CD14-positive monocyte (primary cell): ENCODE measurements at regions not wholly inside any gene's neighbourhood (a gene's known extent, or its start where the extent isn't known, plus 50 kb on each side); places are given as distances from the start of the nearest gene placed in this dataset.
"Not testable (repeated sequence)": the region's sequence is repeated elsewhere in the genome, so short reads cannot be mapped to it uniquely, and the experiment has no call there.

Experiments
- DNase-seq, 3 donors: peaks; one replicate each; pipeline ENCODE4 v3.0.0-alpha.2; 2011 to 2022
- H2AFZ ChIP-seq: 2 replicates; pipeline ENCODE4 v1.6.0; 2012; ENCODE audit warnings: mild to moderate bottlenecking, low read depth, low read length, inconsistent platforms; ENCODE audit not compliant: insufficient read depth, poor library complexity, severe bottlenecking
- H3K27ac ChIP-seq, 2 donors: 1 replicate in 1 of 2; 2 replicates in 1 of 2; pipeline ENCODE4 v1.5.1; 2012 to 2013; ENCODE audit warnings: low read length in 2 of 2, control low read depth in 1 of 2, inconsistent platforms in 1 of 2, low read depth in 1 of 2, mild to moderate bottlenecking in 1 of 2
- H3K27me3 ChIP-seq, 2 donors: one replicate each; pipeline versions ENCODE4 v1.6.0 to v1.6.1; 2011 to 2013; ENCODE audit warnings: low read length in 2 of 2; ENCODE audit not compliant: control insufficient read depth in 2 of 2, insufficient read depth in 2 of 2
- H3K36me3 ChIP-seq, 2 donors: replicated peaks in 1 of 2; 1 replicate in 1 of 2; 2 replicates in 1 of 2; pipeline versions ENCODE4 v1.5.1 to v1.6.1; 2012 to 2013; ENCODE audit warnings: low read length in 2 of 2, control low read depth in 1 of 2, inconsistent platforms in 1 of 2, mild to moderate bottlenecking in 1 of 2; ENCODE audit not compliant: insufficient read depth in 2 of 2, control insufficient read depth in 1 of 2
- H3K4me1 ChIP-seq, 2 donors: 1 replicate in 1 of 2; 2 replicates in 1 of 2; pipeline versions ENCODE4 v1.5.1 to v1.6.1; 2012 to 2013; ENCODE audit warnings: low read length in 2 of 2, control low read depth in 1 of 2, inconsistent platforms in 1 of 2, mild to moderate bottlenecking in 1 of 2, moderate library complexity in 1 of 2; ENCODE audit not compliant: insufficient read depth in 2 of 2, control insufficient read depth in 1 of 2
- H3K4me2 ChIP-seq: replicated peaks from 2 replicates; pipeline ENCODE3; 2012; ENCODE audit warnings: low read length, moderate library complexity, mild to moderate bottlenecking; ENCODE audit not compliant: poor library complexity, severe bottlenecking; ENCODE audit errors: extremely low read depth
- H3K4me3 ChIP-seq, 3 experiments: fragments of 200-600 bp in 1 of 3; sonication (generic) in 1 of 3; replicated peaks in 1 of 3; 1 replicate in 2 of 3; 2 replicates in 1 of 3; pipeline ENCODE4 v1.5.1; 2011 to 2013; ENCODE audit warnings: low read length in 3 of 3, mild to moderate bottlenecking in 3 of 3, control low read depth in 2 of 3, low read depth in 2 of 3, inconsistent platforms in 1 of 3, moderate library complexity in 1 of 3
- H3K79me2 ChIP-seq: 2 replicates; pipeline ENCODE4 v1.6.0; 2012; ENCODE audit warnings: mild to moderate bottlenecking, control low read depth, inconsistent platforms, low read length, moderate library complexity; ENCODE audit not compliant: insufficient read depth
- H3K9ac ChIP-seq: 2 replicates; pipeline ENCODE4 v1.6.0; 2017; ENCODE audit warnings: low read length, mild to moderate bottlenecking; ENCODE audit not compliant: insufficient read depth, poor library complexity, severe bottlenecking
- H3K9me3 ChIP-seq, 2 donors: replicated peaks in 1 of 2; 1 replicate in 1 of 2; 2 replicates in 1 of 2; pipeline versions ENCODE4 v1.5.1 to v1.6.1; 2012 to 2013; ENCODE audit warnings: low read length in 2 of 2, control low read depth in 1 of 2; ENCODE audit not compliant: control insufficient read depth in 1 of 2, insufficient read depth in 1 of 2
- H4K20me1 ChIP-seq: 2 replicates; pipeline ENCODE4 v1.6.0; 2012; ENCODE audit warnings: mild to moderate bottlenecking, low read length, control low read depth, moderate library complexity; ENCODE audit not compliant: insufficient read depth
- H3K27ac Mint-ChIP-seq, 7 donors: one replicate each; pipeline ENCODE4 v1.8.0; 2020; ENCODE audit warnings: mild to moderate bottlenecking in 7 of 7, mixed read lengths in 7 of 7, moderate library complexity in 6 of 7, inconsistent platforms in 2 of 7
- H3K27me3 Mint-ChIP-seq, 3 donors: one replicate each; pipeline ENCODE4 v1.8.0; 2021 to 2022; ENCODE audit warnings: low read depth in 3 of 3, mild to moderate bottlenecking in 3 of 3, mixed read lengths in 3 of 3, moderate library complexity in 3 of 3, inconsistent platforms in 1 of 3
- H3K36me3 Mint-ChIP-seq, 2 donors: one replicate each; pipeline ENCODE4 v1.8.0; 2020; ENCODE audit warnings: mixed read lengths in 2 of 2, inconsistent platforms in 1 of 2, mild to moderate bottlenecking in 1 of 2
- H3K4me1 Mint-ChIP-seq: one replicate; pipeline ENCODE4 v1.8.0; 2020; ENCODE audit warnings: mild to moderate bottlenecking, mixed read lengths
- H3K4me3 Mint-ChIP-seq, 2 donors: one replicate each; pipeline ENCODE4 v1.8.0; 2020; ENCODE audit warnings: mild to moderate bottlenecking in 2 of 2, mixed read lengths in 2 of 2, moderate library complexity in 1 of 2
- H3K9me3 Mint-ChIP-seq, 7 donors: one replicate each; pipeline ENCODE4 v1.8.0; 2020 to 2022; ENCODE audit warnings: mixed read lengths in 7 of 7, mild to moderate bottlenecking in 6 of 7, moderate library complexity in 6 of 7, inconsistent platforms in 2 of 7
- WGBS: methylation state at CpG from one replicate; pipeline ENCODE4 v1.1.5; 2013; ENCODE audit warnings: missing lambda C conversion rate; ENCODE audit not compliant: insufficient coverage; 5-methylcytosine and 5-hydroxymethylcytosine counted together
- intact Hi-C, 2 donors: fragments of 100-400 bp; cut with micrococcal nuclease; formaldehyde crosslinking; loops; one replicate each; pipeline versions ENCODE4 v1.15.0 to v1.15.1; 2023

DNA sequence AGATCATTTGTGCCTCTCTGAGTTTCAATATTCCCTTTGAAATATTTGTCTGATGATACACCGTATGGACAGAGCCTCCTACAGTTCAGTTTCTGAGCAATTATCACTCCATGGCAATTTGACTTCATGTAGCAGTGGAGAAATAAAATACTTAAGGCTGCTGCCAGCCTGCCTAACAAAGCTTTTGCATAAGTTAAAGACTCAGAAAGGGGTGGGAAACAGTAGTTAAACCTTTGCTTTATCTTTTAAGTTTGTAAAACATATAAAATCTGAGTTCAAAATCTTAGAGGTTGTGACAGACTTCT is 161.7 kb downstream of the SPDYE17 start:
- H3K27me3 ChIP-seq, H3K9me3 Mint-ChIP-seq, H3K27ac ChIP-seq, intact Hi-C loops, H4K20me1 ChIP-seq, H3K4me2 ChIP-seq, H3K36me3 ChIP-seq, H3K4me3 Mint-ChIP-seq, H3K36me3 Mint-ChIP-seq, DNase-seq, H3K4me1 ChIP-seq, H3K79me2 ChIP-seq, H3K4me1 Mint-ChIP-seq, H3K9ac ChIP-seq, H3K9me3 ChIP-seq, H3K27me3 Mint-ChIP-seq, H3K4me3 ChIP-seq, H2AFZ ChIP-seq, H3K27ac Mint-ChIP-seq: not testable (repeated sequence)
- WGBS: no CpG with 5 or more reads among the region's 1 CpG

- H3K36me3 ChIP-seq, intact Hi-C loops, H3K4me3 Mint-ChIP-seq, H3K27ac Mint-ChIP-seq, H3K9ac ChIP-seq, H3K4me2 ChIP-seq, H3K27ac ChIP-seq, H2AFZ ChIP-seq, H3K36me3 Mint-ChIP-seq, H3K4me3 ChIP-seq, DNase-seq, H3K9me3 Mint-ChIP-seq, H3K79me2 ChIP-seq, H3K4me1 Mint-ChIP-seq, H3K27me3 ChIP-seq, H3K4me1 ChIP-seq, H3K9me3 ChIP-seq, H4K20me1 ChIP-seq, H3K27me3 Mint-ChIP-seq: not testable (repeated sequence)
- no CpG with 5 or more reads among the region's 4 CpGs for WGBS
These were observed 164.7 kb downstream of the SPDYE17 start for GRCh38 chr7:76867364-76867889.

DNA sequence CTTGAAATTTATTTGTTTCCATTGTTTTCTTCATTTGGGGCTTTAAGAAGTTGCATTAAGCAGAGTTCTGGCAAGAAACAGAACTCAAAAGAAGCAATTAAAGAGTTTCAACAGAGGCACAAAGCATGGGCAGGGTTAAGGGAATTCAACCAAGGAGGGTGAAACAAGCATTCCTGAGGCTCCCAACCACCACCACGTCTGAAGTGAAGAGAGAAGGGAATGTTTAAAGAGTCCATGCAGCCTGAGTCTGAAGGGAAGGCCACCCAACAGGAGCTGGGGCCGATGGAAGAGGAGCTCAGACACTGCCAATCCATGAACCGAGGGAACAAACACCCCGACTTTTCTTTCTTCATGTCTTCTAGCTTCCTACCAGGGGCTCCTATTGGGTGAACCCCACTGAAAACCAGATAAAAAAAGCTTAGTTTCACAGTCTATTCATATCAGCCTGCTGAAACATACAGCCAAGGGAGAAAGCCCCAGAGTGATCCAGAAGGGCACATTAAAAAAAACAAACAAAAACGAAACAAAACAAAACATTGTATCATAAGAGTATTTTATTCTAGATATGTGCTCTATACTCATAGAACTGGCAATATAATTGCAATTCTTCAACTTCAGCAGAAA is 168.9 kb downstream of the SPDYE17 start:
- H3K4me1 Mint-ChIP-seq, H3K4me3 Mint-ChIP-seq, H3K9me3 ChIP-seq, H2AFZ ChIP-seq, intact Hi-C loops, H3K27me3 ChIP-seq, H3K36me3 Mint-ChIP-seq, H3K27me3 Mint-ChIP-seq, H3K4me1 ChIP-seq, H3K27ac Mint-ChIP-seq, H3K27ac ChIP-seq, H3K79me2 ChIP-seq, H3K36me3 ChIP-seq, H3K4me2 ChIP-seq, H3K9ac ChIP-seq, H4K20me1 ChIP-seq, H3K4me3 ChIP-seq, H3K9me3 Mint-ChIP-seq, DNase-seq: not testable (repeated sequence)
- WGBS: no CpG with 5 or more reads among the region's 5 CpGs

GRCh38 chr7:76862241-76862640 is 169.9 kb downstream of the SPDYE17 start:
- H3K79me2 ChIP-seq, H4K20me1 ChIP-seq, H3K4me3 Mint-ChIP-seq, H3K4me1 Mint-ChIP-seq, H3K27ac ChIP-seq, H3K27me3 Mint-ChIP-seq, DNase-seq, H3K9me3 Mint-ChIP-seq, H2AFZ ChIP-seq, H3K27ac Mint-ChIP-seq, H3K4me3 ChIP-seq, H3K4me1 ChIP-seq, H3K4me2 ChIP-seq, H3K9ac ChIP-seq, H3K27me3 ChIP-seq, H3K36me3 Mint-ChIP-seq, H3K36me3 ChIP-seq, H3K9me3 ChIP-seq, intact Hi-C loops: not testable (repeated sequence)
